H1 (cell line): ENCODE measurements at regions not wholly inside any gene's neighbourhood (a gene's known extent, or its start where the extent isn't known, plus 50 kb on each side); places are given as distances from the start of the nearest gene placed in this dataset.

Experiments used
- KDM1A ChIP-seq: fragments of 200-600, 300-600 bp; sonication (generic); IDR thresholded peaks from 2 replicates; pipeline ENCODE4 v1.7.1; 2016; ENCODE audit warnings: mild to moderate bottlenecking, low read length, borderline replicate concordance
- MAFK ChIP-seq: IDR thresholded peaks from 2 replicates; pipeline ENCODE4 v1.6.1; 2012; ENCODE audit warnings: low read depth, mild to moderate bottlenecking, improper control_type of control experiment, low read length

GRCh38 chr13:33730147-33730546, 87.8 kb upstream of the RFC3 start (continued):
- TF ChIP-seq MAFK = no peak
- no peak for TF ChIP-seq KDM1A
- TF ChIP-seq, all 59 proteins: peak for 0
